ENCODE measurements at regions not wholly inside any gene's neighbourhood (a gene's known extent, or its start where the extent isn't known, plus 50 kb on each side); places are given as distances from the start of the nearest gene placed in this dataset.
"Not testable (repeated sequence)": the region's sequence is repeated elsewhere in the genome, so short reads cannot be mapped to it uniquely, and the experiment has no call there.

DNA sequence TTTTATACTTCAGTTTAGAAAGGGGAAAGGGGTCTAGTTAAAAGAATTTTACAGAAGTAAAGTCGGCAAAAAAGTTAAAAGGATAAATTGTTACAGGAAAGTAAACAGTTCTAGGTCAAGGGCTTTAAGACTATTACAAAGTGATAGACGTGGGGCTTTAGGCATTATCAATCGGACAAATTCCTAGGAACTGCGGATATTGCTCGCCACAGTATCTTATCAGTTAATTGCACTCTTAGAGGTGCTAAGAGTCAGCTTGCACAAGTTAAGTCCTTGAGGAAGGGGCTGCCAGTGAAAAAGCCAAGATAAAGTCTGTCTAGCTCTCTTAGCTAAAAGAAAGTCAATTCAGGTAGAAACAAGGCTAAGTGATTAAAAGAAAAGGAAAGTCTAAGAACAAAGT lies 102.1 kb downstream of the ALG1L2 start:
- TF ChIP-seq CTCF (IDR thresholded peaks at IDR 0.05; ENCODE audit: borderline replicate concordance, extremely low read depth, low read length, poor library complexity, severe bottlenecking); EZH2 (IDR thresholded peaks at IDR 0.05; ENCODE audit: borderline replicate concordance, low read depth, low read length, severe bottlenecking): not testable (repeated sequence)
